ENCODE measurements at regions not wholly inside any gene's neighbourhood (a gene's known extent, or its start where the extent isn't known, plus 50 kb on each side); places are given as distances from the start of the nearest gene placed in this dataset.

- H3K4me1 ChIP-seq: peaks cover 0 to 7% (median 6%) of the 10 kb centered on the region in 3 donors
- H3K27me3 ChIP-seq: peaks cover 0 to 19% (median 0%) of the 10 kb centered on the region in 4 donors
- H3K36me3 ChIP-seq: no peaks in the 10 kb centered on the region
- no peak overlapping the region for H3K4me3 ChIP-seq
- DNase-seq: no peak
- H3K9me3 ChIP-seq: no peaks in the 10 kb centered on the region
- intact Hi-C loops (cut with DNase I): loop anchor here (5.0 kb wide), 1 partner anchor 407 kb away; no protein-coding TSS in a partner anchor
- no peak for TF ChIP-seq CTCF (IDR thresholded peaks at IDR 0.05)
- TF ChIP-seq POLR2A (IDR thresholded peaks at IDR 0.05): no peak
- WGBS, 2 donors: 85 to 89% methylated on average over 8 to 13 of the region's 14 CpGs
- H3K27ac ChIP-seq: no peak overlapping the region
These were observed 78.3 kb downstream of the SERPINA3 start for GRCh38 chr14:94690486-94690885.

GRCh38 chr14:94689985-94690400, 77.8 kb downstream of the SERPINA3 start:
- intact Hi-C loops (cut with DNase I): loop anchor here (5.0 kb wide), 1 partner anchor 407 kb away; no protein-coding TSS in a partner anchor
- no peaks in the 10 kb centered on the region for H3K36me3 ChIP-seq
- H3K9me3 ChIP-seq: no peaks in the 10 kb centered on the region
- peak overlapping the region in 1 of 4 donors; percentile 38 for H3K4me3 ChIP-seq
- H3K4me1 ChIP-seq: peaks cover 0 to 7% (median 6%) of the 10 kb centered on the region in 3 donors
- WGBS, 2 donors: 77 to 82% methylated on average over 13 to 16 of the region's 18 CpGs
- no peak overlapping the region for H3K27ac ChIP-seq
- peaks cover 0 to 19% (median 0%) of the 10 kb centered on the region in 4 donors for H3K27me3 ChIP-seq
- DNase-seq: no peak
- TF ChIP-seq POLR2A (IDR thresholded peaks at IDR 0.05): no peak
- TF ChIP-seq CTCF (IDR thresholded peaks at IDR 0.05): no peak

GRCh38 chr14:94689218-94689984, 77.2 kb downstream of the SERPINA3 start:
- H3K36me3 ChIP-seq: no peaks in the 10 kb centered on the region

GRCh38 chr14:94686511-94687160, 74.4 kb downstream of the SERPINA3 start:
- 88 to 100% methylated on average over 2 to 4 of the region's 13 CpGs for WGBS, 2 donors
- no peak for TF ChIP-seq POLR2A (IDR thresholded peaks at IDR 0.05)
- TF ChIP-seq CTCF (IDR thresholded peaks at IDR 0.05): no peak
- no peak overlapping the region for H3K27ac ChIP-seq

More at GRCh38 chr14:94689218-94689984, 77.2 kb downstream of the SERPINA3 start:
- intact Hi-C loops (cut with DNase I): no loop called here
- WGBS, 2 donors: 27 to 29% methylated on average over 15 to 17 of the region's 35 CpGs
- Histone ChIP-seq H3K27ac (no peak overlapping the region), H3K4me3 (peak overlapping the region in 1 of 4 donors; percentile 38), H3K9me3 (no peaks in the 10 kb centered on the region), H3K4me1 (peaks cover 0 to 7% (median 6%) of the 10 kb centered on the region in 3 donors), H3K27me3 (peaks cover 0 to 19% (median 0%) of the 10 kb centered on the region in 4 donors)
- TF ChIP-seq CTCF (IDR thresholded peaks at IDR 0.05) (peak; percentile 60 to 94 (median 86)), POLR2A (IDR thresholded peaks at IDR 0.05) (no peak)
- DNase-seq: no peak

More at GRCh38 chr14:94686511-94687160, 74.4 kb downstream of the SERPINA3 start:
- DNase-seq: no peak
- H3K36me3 ChIP-seq: no peaks in the 10 kb centered on the region
- H3K4me3 ChIP-seq: no peak overlapping the region
- peaks cover 0 to 7% (median 6%) of the 10 kb centered on the region in 3 donors for H3K4me1 ChIP-seq
- intact Hi-C loops (cut with DNase I): no loop called here
- H3K27me3 ChIP-seq: peaks cover 0 to 29% (median 0%) of the 10 kb centered on the region in 4 donors
- no peaks in the 10 kb centered on the region for H3K9me3 ChIP-seq

Data from esophagus squamous epithelium (tissue), 5 donors.